ENCODE measurements at regions not wholly inside any gene's neighbourhood (a gene's known extent, or its start where the extent isn't known, plus 50 kb on each side); places are given as distances from the start of the nearest gene placed in this dataset.

GRCh38 chr22:47583959-47584562 is 821.6 kb downstream of the TBC1D22A start:
- TF ChIP-seq POLR2A (IDR thresholded peaks at IDR 0.05) = no peak
- TF ChIP-seq CTCF (IDR thresholded peaks at IDR 0.05 in 8 of 11, conservative IDR thresholded peaks at IDR 0.05 in 3 of 11) = no peak
- TF ChIP-seq POLR2AphosphoS5 (IDR thresholded peaks at IDR 0.05) = no peak

Measured in spleen (tissue), 7 donors.